Ishikawa (cell line): ENCODE measurements at regions not wholly inside any gene's neighbourhood (a gene's known extent, or its start where the extent isn't known, plus 50 kb on each side); places are given as distances from the start of the nearest gene placed in this dataset.

Source experiments
- CEBPB ChIP-seq: IDR thresholded peaks from 2 replicates; pipeline ENCODE4 v1.6.1; 2012
- CREB1 ChIP-seq: IDR thresholded peaks from 2 replicates; pipeline ENCODE4 v1.6.1; 2012; ENCODE audit warnings: low read depth
- EGR1 ChIP-seq: IDR thresholded peaks from 2 replicates; pipeline ENCODE4 v1.6.1; 2012
- EP300 ChIP-seq: IDR thresholded peaks from 2 replicates; pipeline ENCODE4 v1.6.1; 2012; ENCODE audit warnings: borderline replicate concordance
- FOXM1 ChIP-seq: IDR thresholded peaks from 2 replicates; pipeline ENCODE4 v1.6.1; 2012; ENCODE audit warnings: low read depth, borderline replicate concordance
- RAD21 ChIP-seq: IDR thresholded peaks from 2 replicates; pipeline ENCODE4 v1.6.1; 2012; ENCODE audit warnings: low read depth
- TAF1 ChIP-seq: IDR thresholded peaks from 2 replicates; pipeline ENCODE4 v1.6.1; 2012; ENCODE audit warnings: low read depth, mild to moderate bottlenecking
- TCF12 ChIP-seq: IDR thresholded peaks from 2 replicates; pipeline ENCODE4 v1.6.1; 2012; ENCODE audit warnings: low read depth
- TEAD4 ChIP-seq: IDR thresholded peaks from 2 replicates; pipeline ENCODE4 v1.6.1; 2012
- YY1 ChIP-seq: IDR thresholded peaks from 2 replicates; pipeline ENCODE4 v1.6.1; 2012; ENCODE audit warnings: low read depth
- TF ChIP-seq, protein P1 (sequence below): IDR thresholded peaks from 2 replicates; pipeline ENCODE4 v1.6.1; 2012; ENCODE audit warnings: low read depth, mild to moderate bottlenecking
- TF ChIP-seq, protein P2 (sequence below): IDR thresholded peaks from 2 replicates; pipeline ENCODE4 v1.6.1; 2012
- TF ChIP-seq, protein P3 (sequence below): IDR thresholded peaks from 2 replicates; pipeline ENCODE4 v1.6.1; 2012

DNA sequence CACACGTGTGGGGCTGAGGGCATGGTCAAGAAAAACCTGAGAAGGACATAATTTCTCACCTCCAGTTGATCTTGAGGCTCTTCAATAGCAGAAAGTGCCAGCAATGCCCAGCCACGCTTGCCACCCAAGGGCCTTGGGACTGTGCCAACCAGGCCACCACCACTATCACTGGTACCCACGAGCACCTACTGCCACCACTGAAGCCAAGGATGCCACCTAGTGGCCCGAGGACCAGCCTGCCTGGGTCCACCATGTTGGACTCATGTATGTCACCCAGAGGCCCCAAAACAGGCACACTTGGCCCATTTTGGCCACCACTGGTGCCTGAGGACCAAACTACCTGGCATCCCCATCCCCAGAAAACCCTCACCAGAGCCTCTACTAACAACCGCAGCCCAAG is 191.8 kb downstream of the ADAM29 start:
- TF ChIP-seq TAF1 (no peak), TEAD4 (no peak), CREB1 (no peak), TCF12 (no peak), EGR1 (no peak), RAD21 (peak; percentile 21; the same call in 1 of the 2 replicates), YY1 (no peak), CEBPB (no peak), EP300 (no peak), FOXM1 (no peak)
- TF ChIP-seq, protein P1, sequence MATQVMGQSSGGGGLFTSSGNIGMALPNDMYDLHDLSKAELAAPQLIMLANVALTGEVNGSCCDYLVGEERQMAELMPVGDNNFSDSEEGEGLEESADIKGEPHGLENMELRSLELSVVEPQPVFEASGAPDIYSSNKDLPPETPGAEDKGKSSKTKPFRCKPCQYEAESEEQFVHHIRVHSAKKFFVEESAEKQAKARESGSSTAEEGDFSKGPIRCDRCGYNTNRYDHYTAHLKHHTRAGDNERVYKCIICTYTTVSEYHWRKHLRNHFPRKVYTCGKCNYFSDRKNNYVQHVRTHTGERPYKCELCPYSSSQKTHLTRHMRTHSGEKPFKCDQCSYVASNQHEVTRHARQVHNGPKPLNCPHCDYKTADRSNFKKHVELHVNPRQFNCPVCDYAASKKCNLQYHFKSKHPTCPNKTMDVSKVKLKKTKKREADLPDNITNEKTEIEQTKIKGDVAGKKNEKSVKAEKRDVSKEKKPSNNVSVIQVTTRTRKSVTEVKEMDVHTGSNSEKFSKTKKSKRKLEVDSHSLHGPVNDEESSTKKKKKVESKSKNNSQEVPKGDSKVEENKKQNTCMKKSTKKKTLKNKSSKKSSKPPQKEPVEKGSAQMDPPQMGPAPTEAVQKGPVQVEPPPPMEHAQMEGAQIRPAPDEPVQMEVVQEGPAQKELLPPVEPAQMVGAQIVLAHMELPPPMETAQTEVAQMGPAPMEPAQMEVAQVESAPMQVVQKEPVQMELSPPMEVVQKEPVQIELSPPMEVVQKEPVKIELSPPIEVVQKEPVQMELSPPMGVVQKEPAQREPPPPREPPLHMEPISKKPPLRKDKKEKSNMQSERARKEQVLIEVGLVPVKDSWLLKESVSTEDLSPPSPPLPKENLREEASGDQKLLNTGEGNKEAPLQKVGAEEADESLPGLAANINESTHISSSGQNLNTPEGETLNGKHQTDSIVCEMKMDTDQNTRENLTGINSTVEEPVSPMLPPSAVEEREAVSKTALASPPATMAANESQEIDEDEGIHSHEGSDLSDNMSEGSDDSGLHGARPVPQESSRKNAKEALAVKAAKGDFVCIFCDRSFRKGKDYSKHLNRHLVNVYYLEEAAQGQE = no peak
- TF ChIP-seq, protein P2, sequence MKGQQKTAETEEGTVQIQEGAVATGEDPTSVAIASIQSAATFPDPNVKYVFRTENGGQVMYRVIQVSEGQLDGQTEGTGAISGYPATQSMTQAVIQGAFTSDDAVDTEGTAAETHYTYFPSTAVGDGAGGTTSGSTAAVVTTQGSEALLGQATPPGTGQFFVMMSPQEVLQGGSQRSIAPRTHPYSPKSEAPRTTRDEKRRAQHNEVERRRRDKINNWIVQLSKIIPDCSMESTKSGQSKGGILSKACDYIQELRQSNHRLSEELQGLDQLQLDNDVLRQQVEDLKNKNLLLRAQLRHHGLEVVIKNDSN = no peak
- TF ChIP-seq, protein P3, sequence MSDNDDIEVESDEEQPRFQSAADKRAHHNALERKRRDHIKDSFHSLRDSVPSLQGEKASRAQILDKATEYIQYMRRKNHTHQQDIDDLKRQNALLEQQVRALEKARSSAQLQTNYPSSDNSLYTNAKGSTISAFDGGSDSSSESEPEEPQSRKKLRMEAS = no peak
